Hepatocyte (in vitro differentiated cells): ENCODE measurements at regions not wholly inside any gene's neighbourhood (a gene's known extent, or its start where the extent isn't known, plus 50 kb on each side); places are given as distances from the start of the nearest gene placed in this dataset.

Source experiments
- DNase-seq: peaks from one replicate; pipeline ENCODE4 v3.0.0-alpha.2; 2016; ENCODE audit warnings: low spot score
- H2AFZ ChIP-seq: fragments of 200-600 bp; sonication (generic); 2 replicates; pipeline ENCODE4 v1.6.0; 2016; ENCODE audit warnings: antibody characterized with exemption, mild to moderate bottlenecking
- H3K27ac ChIP-seq: fragments of 200-600 bp; sonication (generic); 2 replicates; pipeline ENCODE4 v1.5.1; 2016; ENCODE audit warnings: mild to moderate bottlenecking
- H3K27me3 ChIP-seq: fragments of 200-600 bp; sonication (generic); 2 replicates; pipeline ENCODE4 v1.6.1; 2016
- H3K36me3 ChIP-seq: fragments of 200-600 bp; sonication (generic); replicated peaks from 2 replicates; pipeline ENCODE4 v1.5.1; 2016; ENCODE audit warnings: low read depth; ENCODE audit not compliant: insufficient read depth
- H3K4me1 ChIP-seq: fragments of 200-600 bp; sonication (generic); 2 replicates; pipeline ENCODE4 v1.5.1; 2016; ENCODE audit warnings: mild to moderate bottlenecking, moderate library complexity; ENCODE audit not compliant: insufficient read depth
- H3K4me2 ChIP-seq: fragments of 200-600 bp; sonication (generic); 2 replicates; pipeline ENCODE4 v1.6.0; 2016
- H3K4me3 ChIP-seq: fragments of 200-600 bp; sonication (generic); 2 replicates; pipeline ENCODE4 v1.5.1; 2016; ENCODE audit warnings: mild to moderate bottlenecking
- H3K79me2 ChIP-seq: fragments of 200-600 bp; sonication (generic); 2 replicates; pipeline ENCODE4 v1.6.0; 2017; ENCODE audit warnings: mild to moderate bottlenecking
- H3K9me2 ChIP-seq: fragments of 200-600 bp; sonication (generic); replicated peaks from 2 replicates; pipeline ENCODE4 v1.6.0; 2017; ENCODE audit warnings: mild to moderate bottlenecking; ENCODE audit not compliant: insufficient read depth
- H3K9me3 ChIP-seq: fragments of 200-600 bp; sonication (generic); 2 replicates; pipeline ENCODE4 v1.5.1; 2016; ENCODE audit warnings: low read depth, mild to moderate bottlenecking
- H4K20me1 ChIP-seq: fragments of 200-600 bp; sonication (generic); 2 replicates; pipeline ENCODE4 v1.6.0; 2016; ENCODE audit warnings: mild to moderate bottlenecking; ENCODE audit not compliant: insufficient read depth, poor library complexity, severe bottlenecking
- EZH2 ChIP-seq: fragments of 200-600 bp; sonication (generic); IDR thresholded peaks from 2 replicates; pipeline ENCODE4 v1.6.1; 2016; ENCODE audit warnings: antibody characterized with exemption, mild to moderate bottlenecking, borderline replicate concordance
- EZH2phosphoT487 ChIP-seq: fragments of 200-600 bp; sonication (generic); IDR thresholded peaks from one replicate; pipeline ENCODE4 v1.6.1; 2018; ENCODE audit warnings: antibody characterized with exemption, mild to moderate bottlenecking, low read depth, moderate library complexity; ENCODE audit not compliant: unreplicated experiment, severe bottlenecking
- WGBS: methylation state at CpG from one replicate; pipeline ENCODE4 v1.1.6; 2016; ENCODE audit warnings: low lambda C conversion rate; ENCODE audit errors: missing lambda C conversion rate; 5-methylcytosine and 5-hydroxymethylcytosine counted together
- TF ChIP-seq, protein P1 (sequence below): fragments of 200-600 bp; sonication (generic); IDR thresholded peaks from 2 replicates; pipeline ENCODE4 v1.5.1; 2016; ENCODE audit warnings: antibody characterized with exemption, mild to moderate bottlenecking; ENCODE audit not compliant: poor library complexity

DNA sequence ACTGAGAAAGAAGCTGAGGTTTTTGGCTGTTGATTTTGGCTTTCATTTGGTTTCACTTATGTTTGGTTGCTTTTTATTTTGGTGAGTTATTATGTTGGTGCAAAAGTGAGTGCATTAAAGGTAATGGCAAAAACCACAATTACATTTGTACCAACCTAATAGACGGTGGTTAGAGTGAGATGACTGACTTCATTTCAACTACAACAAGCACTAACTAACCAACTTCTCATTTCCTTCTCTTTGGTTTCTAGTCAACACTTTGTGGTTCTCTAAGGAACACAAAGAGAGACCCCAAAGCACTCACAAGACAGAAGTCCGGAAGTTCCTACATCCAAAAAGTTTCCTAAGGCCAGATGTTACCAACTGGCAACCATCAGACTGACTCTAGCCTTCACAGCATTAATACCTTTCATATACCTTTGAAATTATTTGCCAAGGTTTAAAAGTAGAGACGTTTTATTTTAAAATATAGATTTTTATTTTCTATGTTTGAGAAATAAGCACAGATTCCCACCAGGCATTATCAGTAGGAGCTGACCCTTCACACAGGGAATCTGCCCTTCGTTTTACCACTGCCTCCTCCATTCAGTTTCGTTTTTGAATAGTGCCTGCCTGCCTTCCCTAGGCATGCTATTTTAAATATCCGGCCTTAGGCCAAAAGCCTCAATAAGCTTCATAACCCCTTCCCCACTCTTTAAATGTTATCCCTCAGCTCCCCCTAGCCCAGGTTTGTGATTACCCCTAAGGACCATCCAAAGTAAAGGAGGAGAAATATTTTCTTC, 301.1 kb upstream of the PTGER4 start:
- no peak for TF ChIP-seq EZH2phosphoT487
- no peak for TF ChIP-seq EZH2
- TF ChIP-seq, protein P1, sequence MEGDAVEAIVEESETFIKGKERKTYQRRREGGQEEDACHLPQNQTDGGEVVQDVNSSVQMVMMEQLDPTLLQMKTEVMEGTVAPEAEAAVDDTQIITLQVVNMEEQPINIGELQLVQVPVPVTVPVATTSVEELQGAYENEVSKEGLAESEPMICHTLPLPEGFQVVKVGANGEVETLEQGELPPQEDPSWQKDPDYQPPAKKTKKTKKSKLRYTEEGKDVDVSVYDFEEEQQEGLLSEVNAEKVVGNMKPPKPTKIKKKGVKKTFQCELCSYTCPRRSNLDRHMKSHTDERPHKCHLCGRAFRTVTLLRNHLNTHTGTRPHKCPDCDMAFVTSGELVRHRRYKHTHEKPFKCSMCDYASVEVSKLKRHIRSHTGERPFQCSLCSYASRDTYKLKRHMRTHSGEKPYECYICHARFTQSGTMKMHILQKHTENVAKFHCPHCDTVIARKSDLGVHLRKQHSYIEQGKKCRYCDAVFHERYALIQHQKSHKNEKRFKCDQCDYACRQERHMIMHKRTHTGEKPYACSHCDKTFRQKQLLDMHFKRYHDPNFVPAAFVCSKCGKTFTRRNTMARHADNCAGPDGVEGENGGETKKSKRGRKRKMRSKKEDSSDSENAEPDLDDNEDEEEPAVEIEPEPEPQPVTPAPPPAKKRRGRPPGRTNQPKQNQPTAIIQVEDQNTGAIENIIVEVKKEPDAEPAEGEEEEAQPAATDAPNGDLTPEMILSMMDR = no peak
- Histone ChIP-seq H2AFZ (no peak overlapping the region), H3K36me3 (no peaks in the 10 kb centered on the region), H3K4me3 (no peak overlapping the region), H3K9me2 (no peaks in the 10 kb centered on the region), H3K79me2 (no peaks in the 10 kb centered on the region), H3K4me2 (no peak overlapping the region), H3K27me3 (no peaks in the 10 kb centered on the region), H3K27ac (no peak overlapping the region), H3K4me1 (no peaks in the 10 kb centered on the region), H3K9me3 (no peaks in the 10 kb centered on the region), H4K20me1 (no peaks in the 10 kb centered on the region)
- 81% methylated on average over 6 of the region's 6 CpGs for WGBS
- no peak for DNase-seq

DNA sequence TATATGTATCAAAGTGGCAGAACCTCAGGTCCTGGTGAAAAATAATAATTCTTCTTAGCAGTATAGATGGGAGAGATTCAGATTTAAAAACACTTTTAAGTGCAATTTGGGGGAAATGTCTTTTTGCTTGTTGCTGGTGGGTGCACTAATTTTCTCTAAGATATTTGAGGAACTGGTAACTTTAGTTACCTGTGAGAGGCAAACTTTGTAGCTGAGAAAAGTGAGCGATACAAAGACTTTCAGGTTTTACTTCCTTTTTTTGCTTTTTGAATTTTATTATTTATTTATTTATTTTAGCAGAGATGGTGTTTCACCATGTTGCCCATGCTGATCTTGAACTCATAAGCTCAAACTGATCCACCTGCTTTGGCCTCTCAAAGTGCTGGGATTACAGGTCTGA, 303.1 kb upstream of the PTGER4 start:
- H3K4me2 ChIP-seq = no peak overlapping the region
- no peaks in the 10 kb centered on the region for H3K4me1 ChIP-seq
- no peak for DNase-seq
- H3K27ac ChIP-seq = no peak overlapping the region
- TF ChIP-seq, protein P1 = no peak
- TF ChIP-seq EZH2phosphoT487 (no peak), EZH2 (no peak)
- H3K9me3 ChIP-seq = no peaks in the 10 kb centered on the region
- no peaks in the 10 kb centered on the region for H3K27me3 ChIP-seq
- no peaks in the 10 kb centered on the region for H3K36me3 ChIP-seq
- H2AFZ ChIP-seq = no peak overlapping the region
- no peak overlapping the region for H3K4me3 ChIP-seq
- no peaks in the 10 kb centered on the region for H4K20me1 ChIP-seq
- WGBS = 97% methylated on average over 1 of the region's 1 CpG
- no peaks in the 10 kb centered on the region for H3K79me2 ChIP-seq
- H3K9me2 ChIP-seq = no peaks in the 10 kb centered on the region

DNA sequence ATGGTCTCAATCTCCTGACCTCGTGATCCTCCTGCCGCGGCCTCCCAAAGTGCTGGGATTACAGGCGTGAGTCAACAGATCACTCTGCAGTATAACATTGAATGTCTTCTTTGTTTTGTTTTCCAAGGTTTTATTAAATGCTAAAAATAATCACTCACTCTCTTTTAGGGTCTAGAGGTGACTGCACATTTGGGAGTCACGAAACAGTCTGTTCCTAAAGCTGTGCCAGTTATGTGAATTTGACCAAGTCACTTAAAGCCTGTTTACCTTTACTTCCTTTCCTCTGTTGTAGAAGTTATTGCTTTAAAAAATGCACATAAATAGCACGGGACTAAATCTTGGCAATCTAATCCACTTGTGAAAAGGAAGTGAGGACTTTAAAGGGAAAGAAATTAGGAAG, 304.9 kb upstream of the PTGER4 start:
- no peak overlapping the region for H3K4me3 ChIP-seq
- no peaks in the 10 kb centered on the region for H3K9me3 ChIP-seq
- no peaks in the 10 kb centered on the region for H3K9me2 ChIP-seq
- H3K4me1 ChIP-seq = no peaks in the 10 kb centered on the region
- WGBS = 82% methylated on average over 6 of the region's 6 CpGs
- no peaks in the 10 kb centered on the region for H3K36me3 ChIP-seq
- no peaks in the 10 kb centered on the region for H3K79me2 ChIP-seq
- no peaks in the 10 kb centered on the region for H4K20me1 ChIP-seq
- H3K27ac ChIP-seq = no peak overlapping the region
- TF ChIP-seq, protein P1 = no peak
- TF ChIP-seq EZH2 (no peak), EZH2phosphoT487 (no peak)
- DNase-seq = no peak
- no peak overlapping the region for H2AFZ ChIP-seq
- H3K4me2 ChIP-seq = no peak overlapping the region
- H3K27me3 ChIP-seq = no peaks in the 10 kb centered on the region
